ENCODE measurements at regions not wholly inside any gene's neighbourhood (a gene's known extent, or its start where the extent isn't known, plus 50 kb on each side); places are given as distances from the start of the nearest gene placed in this dataset.

DNA sequence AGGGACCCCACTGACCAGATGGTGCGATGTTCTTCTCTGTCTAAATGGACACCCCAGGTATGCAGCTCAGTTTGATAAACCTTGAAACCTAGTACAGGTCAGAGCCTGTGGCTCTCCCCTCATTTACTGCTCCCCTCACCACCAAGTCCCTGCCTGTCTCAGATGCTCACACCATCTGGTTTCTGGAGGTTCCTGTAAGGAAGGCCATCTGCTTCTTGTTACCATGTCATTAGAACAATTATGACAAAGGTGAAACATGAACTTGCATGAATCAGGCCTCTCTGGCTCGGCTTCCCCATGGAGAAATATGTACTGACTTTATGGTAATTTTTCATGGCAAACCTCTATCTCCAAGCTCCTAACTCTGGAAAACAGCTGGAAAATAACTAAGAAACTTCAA is 965.7 kb downstream of the UQCRFS1 start:
- TF ChIP-seq, protein P1, sequence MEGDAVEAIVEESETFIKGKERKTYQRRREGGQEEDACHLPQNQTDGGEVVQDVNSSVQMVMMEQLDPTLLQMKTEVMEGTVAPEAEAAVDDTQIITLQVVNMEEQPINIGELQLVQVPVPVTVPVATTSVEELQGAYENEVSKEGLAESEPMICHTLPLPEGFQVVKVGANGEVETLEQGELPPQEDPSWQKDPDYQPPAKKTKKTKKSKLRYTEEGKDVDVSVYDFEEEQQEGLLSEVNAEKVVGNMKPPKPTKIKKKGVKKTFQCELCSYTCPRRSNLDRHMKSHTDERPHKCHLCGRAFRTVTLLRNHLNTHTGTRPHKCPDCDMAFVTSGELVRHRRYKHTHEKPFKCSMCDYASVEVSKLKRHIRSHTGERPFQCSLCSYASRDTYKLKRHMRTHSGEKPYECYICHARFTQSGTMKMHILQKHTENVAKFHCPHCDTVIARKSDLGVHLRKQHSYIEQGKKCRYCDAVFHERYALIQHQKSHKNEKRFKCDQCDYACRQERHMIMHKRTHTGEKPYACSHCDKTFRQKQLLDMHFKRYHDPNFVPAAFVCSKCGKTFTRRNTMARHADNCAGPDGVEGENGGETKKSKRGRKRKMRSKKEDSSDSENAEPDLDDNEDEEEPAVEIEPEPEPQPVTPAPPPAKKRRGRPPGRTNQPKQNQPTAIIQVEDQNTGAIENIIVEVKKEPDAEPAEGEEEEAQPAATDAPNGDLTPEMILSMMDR (IDR thresholded peaks at IDR 0.05; ENCODE audit: control extremely low read depth, extremely low read depth, low read depth, missing control alignments), result no peak
- ChIA-PET CTCF (no interaction called here), POLR2A (no interaction called here)
- DNase-seq (ENCODE audit: extremely low spot score), result no peak

DNA sequence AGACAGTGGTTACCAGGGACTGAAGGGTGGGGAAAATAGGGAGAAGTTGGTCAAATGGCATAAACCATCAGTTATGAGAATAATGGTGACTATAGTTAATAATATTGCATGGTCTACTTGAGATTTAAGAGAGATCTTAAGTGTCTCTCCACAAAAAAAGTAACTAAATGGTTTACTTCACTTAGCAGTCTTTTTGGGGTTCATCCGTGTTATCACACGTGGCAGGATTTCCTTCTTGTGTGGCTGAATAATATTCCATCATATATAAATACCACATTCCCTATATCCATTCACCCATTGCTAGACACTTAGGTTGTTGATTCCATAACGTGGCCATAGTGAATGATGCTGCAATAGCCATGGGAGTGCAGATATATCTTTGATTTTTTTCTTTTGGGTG is 967.0 kb downstream of the UQCRFS1 start:
- POLR2A ChIA-PET, result no interaction called here
- CTCF ChIA-PET, result no interaction called here
- DNase-seq (ENCODE audit: extremely low spot score), result no peak
- TF ChIP-seq, protein P1 (IDR thresholded peaks at IDR 0.05; ENCODE audit: control extremely low read depth, extremely low read depth, low read depth, missing control alignments), result no peak

DNA sequence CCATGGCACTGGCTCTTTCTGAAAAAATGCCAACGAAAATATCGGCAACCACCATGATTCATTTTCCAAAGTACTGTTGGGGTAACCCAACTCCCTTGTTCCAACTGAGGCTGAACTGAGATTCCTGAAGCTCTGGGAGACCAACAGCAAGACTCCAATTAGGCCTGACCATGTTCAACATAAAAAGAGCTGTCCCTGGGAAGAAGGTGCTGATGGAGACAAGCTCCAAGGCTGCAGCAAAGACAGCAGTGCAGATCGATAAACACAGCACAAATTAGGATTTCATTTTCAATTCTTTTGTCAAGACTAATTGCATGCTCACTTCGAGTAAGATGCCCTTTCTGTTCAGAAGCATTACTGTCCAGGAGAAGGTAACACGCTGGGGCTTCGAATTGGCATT is 968.0 kb downstream of the UQCRFS1 start:
- no peak for DNase-seq (ENCODE audit: extremely low spot score)
- POLR2A ChIA-PET, result no interaction called here
- TF ChIP-seq, protein P1 (IDR thresholded peaks at IDR 0.05; ENCODE audit: control extremely low read depth, extremely low read depth, low read depth, missing control alignments), result no peak
- CTCF ChIA-PET, result no interaction called here

DNA sequence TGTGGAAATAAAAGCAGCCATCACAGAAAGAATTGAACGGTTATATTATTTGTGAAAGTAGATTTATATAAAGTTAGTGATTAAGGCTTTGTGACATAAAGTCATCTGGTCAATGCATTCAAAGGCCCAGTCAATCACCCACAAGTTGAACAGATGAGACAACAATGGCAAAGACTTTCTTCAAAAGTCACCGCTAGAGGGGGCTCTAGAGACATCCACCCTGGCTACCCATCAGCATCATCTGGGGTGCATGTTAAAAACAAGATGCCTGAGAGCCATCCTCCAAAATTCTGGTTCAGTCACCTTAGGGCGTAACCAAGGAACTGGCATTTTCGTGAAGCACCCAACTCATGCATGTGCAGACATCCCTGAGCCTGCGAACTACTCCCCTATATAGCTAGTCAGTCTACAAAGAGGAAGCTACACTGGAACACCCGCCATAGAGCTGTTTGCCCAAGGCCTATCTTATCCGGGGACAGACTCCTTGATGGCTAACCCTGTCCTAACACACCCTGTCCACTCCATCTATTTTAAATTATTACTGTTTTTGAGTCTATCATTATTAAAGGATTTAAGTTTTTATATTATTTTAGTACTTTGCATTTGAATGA is 970.5 kb downstream of the UQCRFS1 start:
- ChIA-PET CTCF (interaction anchor here (0.7 to 3.7 kb wide), 8 partner anchors 11 to 271 kb away, joined by 3 to 15 read pairs (median 4); no protein-coding TSS in a partner anchor), POLR2A (no interaction called here)
- TF ChIP-seq, protein P1 (IDR thresholded peaks at IDR 0.05; ENCODE audit: control extremely low read depth, extremely low read depth, low read depth, missing control alignments), result peak; percentile 21
- peak; percentile 24 for DNase-seq (ENCODE audit: extremely low spot score)

DNA sequence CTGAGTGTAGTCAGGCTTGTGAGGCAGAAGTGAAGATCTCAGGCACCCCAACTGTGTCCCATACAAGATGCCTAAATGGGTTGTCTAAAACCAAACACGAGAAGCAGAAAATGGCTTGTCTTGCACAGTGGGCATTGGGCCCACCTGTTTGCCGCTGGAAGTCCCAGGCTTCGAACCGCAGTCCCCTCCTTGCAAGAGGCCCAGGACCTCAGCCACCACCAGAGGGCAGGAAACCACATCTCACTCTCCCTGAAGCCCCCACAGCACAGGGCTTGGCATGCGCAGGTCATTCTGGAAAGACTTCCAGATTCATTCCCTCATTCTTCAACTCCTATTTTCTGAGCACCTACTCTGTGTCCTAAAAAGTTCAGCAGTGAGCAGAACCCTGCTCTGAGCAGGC is 973.7 kb downstream of the UQCRFS1 start:
- ChIA-PET POLR2A (no interaction called here), CTCF (no interaction called here)
- TF ChIP-seq, protein P1 (IDR thresholded peaks at IDR 0.05; ENCODE audit: control extremely low read depth, extremely low read depth, low read depth, missing control alignments), result no peak
- DNase-seq (ENCODE audit: extremely low spot score), result no peak

DNA sequence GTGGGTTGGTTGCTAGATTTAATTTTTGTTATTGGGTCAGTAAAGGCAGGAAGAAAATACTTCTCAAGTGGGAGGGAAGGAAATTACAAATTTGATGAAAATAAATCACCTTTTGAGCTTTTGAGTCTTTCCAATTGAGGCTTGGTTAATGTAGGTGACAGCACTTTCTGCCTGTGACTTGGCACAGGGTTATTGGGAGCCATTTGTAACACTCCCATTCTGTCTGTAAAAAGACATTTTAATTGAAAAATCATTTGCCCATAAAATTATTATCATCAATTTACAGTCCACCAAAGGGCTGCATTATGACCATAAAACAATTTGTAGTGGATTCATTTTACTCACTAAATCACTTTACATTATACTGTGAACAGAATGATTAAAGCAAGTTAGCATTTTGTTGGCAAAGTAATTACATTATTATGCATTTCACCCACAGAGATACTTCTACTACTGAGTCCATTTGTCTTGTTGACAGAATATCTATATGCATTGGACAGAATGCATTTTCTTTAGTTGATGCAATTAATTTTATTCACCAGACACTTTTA is 974.6 kb downstream of the UQCRFS1 start:
- POLR2A ChIA-PET, result no interaction called here
- no peak for DNase-seq (ENCODE audit: extremely low spot score)
- TF ChIP-seq, protein P1 (IDR thresholded peaks at IDR 0.05; ENCODE audit: control extremely low read depth, extremely low read depth, low read depth, missing control alignments), result no peak
- CTCF ChIA-PET, result interaction anchor here (0.7 to 0.8 kb wide), 2 partner anchors 223 to 264 kb away, joined by 3 read pairs; no protein-coding TSS in a partner anchor
